Astrocyte (in vitro differentiated cells and primary cell): ENCODE measurements at regions not wholly inside any gene's neighbourhood (a gene's known extent, or its start where the extent isn't known, plus 50 kb on each side); places are given as distances from the start of the nearest gene placed in this dataset.

Experiments used
- CTCF ChIP-seq: IDR thresholded peaks from 2 replicates; pipeline ENCODE4 v1.5.1; 2011; ENCODE audit warnings: low read depth, mild to moderate bottlenecking, inconsistent platforms, low read length, moderate library complexity; ENCODE audit not compliant: insufficient read depth
- EZH2 ChIP-seq: IDR thresholded peaks from 2 replicates; pipeline ENCODE4 v1.6.1; 2012; ENCODE audit warnings: mild to moderate bottlenecking, low read length, inconsistent platforms; ENCODE audit not compliant: insufficient read depth

- TF ChIP-seq CTCF: no peak
- TF ChIP-seq EZH2: no peak
Measured at GRCh38 chr11:116400081-116400480, 372.7 kb downstream of the BUD13 start.
